ENCODE measurements at regions not wholly inside any gene's neighbourhood (a gene's known extent, or its start where the extent isn't known, plus 50 kb on each side); places are given as distances from the start of the nearest gene placed in this dataset.

DNA sequence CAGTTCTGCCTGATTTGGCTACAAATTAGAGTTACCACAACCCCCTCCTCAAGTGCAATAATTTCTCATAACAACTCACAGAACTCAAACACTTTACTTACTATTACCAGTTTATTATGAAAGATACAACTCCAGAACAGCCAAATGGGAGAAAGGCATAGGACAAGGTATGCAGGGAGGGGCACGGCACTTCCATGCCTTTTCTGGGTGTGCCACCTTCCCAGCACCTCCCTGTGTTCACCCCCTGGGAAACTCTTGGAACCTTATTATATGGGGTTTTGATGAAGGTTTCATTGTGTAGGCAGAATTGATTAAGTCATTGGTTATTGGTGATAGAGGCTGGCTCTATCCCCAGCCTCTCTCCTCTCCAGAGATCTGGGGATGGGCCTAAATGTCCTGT, 66.6 kb upstream of the RAP2B start:
- TF ChIP-seq POLR2A (IDR thresholded peaks at IDR 0.05; ENCODE audit: borderline replicate concordance, extremely low read depth, insufficient read depth, insufficient read length) = no peak
- no peak for TF ChIP-seq POLR2AphosphoS5 (IDR thresholded peaks at IDR 0.05; ENCODE audit: low read depth, low read length)
- TF ChIP-seq EZH2 (IDR thresholded peaks at IDR 0.05) = no peak
- TF ChIP-seq, protein P1, sequence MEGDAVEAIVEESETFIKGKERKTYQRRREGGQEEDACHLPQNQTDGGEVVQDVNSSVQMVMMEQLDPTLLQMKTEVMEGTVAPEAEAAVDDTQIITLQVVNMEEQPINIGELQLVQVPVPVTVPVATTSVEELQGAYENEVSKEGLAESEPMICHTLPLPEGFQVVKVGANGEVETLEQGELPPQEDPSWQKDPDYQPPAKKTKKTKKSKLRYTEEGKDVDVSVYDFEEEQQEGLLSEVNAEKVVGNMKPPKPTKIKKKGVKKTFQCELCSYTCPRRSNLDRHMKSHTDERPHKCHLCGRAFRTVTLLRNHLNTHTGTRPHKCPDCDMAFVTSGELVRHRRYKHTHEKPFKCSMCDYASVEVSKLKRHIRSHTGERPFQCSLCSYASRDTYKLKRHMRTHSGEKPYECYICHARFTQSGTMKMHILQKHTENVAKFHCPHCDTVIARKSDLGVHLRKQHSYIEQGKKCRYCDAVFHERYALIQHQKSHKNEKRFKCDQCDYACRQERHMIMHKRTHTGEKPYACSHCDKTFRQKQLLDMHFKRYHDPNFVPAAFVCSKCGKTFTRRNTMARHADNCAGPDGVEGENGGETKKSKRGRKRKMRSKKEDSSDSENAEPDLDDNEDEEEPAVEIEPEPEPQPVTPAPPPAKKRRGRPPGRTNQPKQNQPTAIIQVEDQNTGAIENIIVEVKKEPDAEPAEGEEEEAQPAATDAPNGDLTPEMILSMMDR (IDR thresholded peaks at IDR 0.05 in 2 of 3, conservative IDR thresholded peaks at IDR 0.05 in 1 of 3; ENCODE audit: borderline replicate concordance in 1 of 3, insufficient read depth in 1 of 3, low read depth in 2 of 3, low read length in 2 of 3) = no peak
- no peak for TF ChIP-seq ZFX (IDR thresholded peaks at IDR 0.05)
- no peak for TF ChIP-seq EZH2phosphoT487 (IDR thresholded peaks at IDR 0.05; ENCODE audit: borderline replicate concordance)
